ENCODE measurements at regions not wholly inside any gene's neighbourhood (a gene's known extent, or its start where the extent isn't known, plus 50 kb on each side); places are given as distances from the start of the nearest gene placed in this dataset.

- Histone ChIP-seq H3K27me3 (ENCODE audit: control insufficient read depth, insufficient read depth, low read length) (no peaks in the 10 kb centered on the region), H3K4me3 (ENCODE audit: low read depth, low read length) (no peak overlapping the region), H3K36me3 (ENCODE audit: control insufficient read depth, insufficient read depth, low read length) (no peaks in the 10 kb centered on the region), H3K4me1 (ENCODE audit: control insufficient read depth, insufficient read depth, low read length) (peaks cover 23% of the 10 kb centered on the region), H3K27ac (ENCODE audit: low read depth, low read length) (peak overlapping the region; percentile 69), H3K9me3 (ENCODE audit: control insufficient read depth, insufficient read depth, low read length) (no peaks in the 10 kb centered on the region), H3K9ac (ENCODE audit: low read depth, low read length) (no peak overlapping the region)
These were observed 63.5 kb downstream of the DNTTIP2 start for GRCh38 chr1:93815366-93816110.

DNA sequence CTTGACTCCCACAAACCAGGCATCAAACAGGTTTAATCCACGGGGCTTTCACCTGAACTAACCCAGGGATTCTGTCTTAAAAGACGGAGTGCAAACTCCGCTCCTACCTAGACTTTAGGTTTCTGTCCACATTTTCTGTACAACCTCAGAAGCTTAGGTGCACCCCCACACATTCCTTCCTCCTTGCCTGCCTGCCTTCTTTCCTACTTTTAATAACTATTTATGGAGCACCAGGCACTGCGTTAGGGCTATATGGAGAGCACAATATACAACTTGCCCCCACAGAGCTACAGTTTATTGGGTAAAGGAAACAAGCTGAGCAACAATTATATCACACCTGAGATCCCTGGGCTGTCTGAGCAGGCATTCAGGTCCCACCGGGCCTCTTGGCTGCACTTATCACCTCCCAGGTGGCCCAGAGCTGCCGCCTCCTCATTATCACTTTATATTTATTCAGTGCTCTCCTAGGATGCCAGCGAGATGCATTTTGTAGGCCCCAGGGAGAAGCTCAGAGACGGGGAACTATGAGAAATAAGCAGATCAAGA is 64.1 kb downstream of the DNTTIP2 start:
- H3K4me3 ChIP-seq (ENCODE audit: low read depth, low read length), result no peak overlapping the region
- peaks cover 16% of the 10 kb centered on the region for H3K4me1 ChIP-seq (ENCODE audit: control insufficient read depth, insufficient read depth, low read length)
- H3K9ac ChIP-seq (ENCODE audit: low read depth, low read length), result no peak overlapping the region
- H3K9me3 ChIP-seq (ENCODE audit: control insufficient read depth, insufficient read depth, low read length), result no peaks in the 10 kb centered on the region
- no peaks in the 10 kb centered on the region for H3K27me3 ChIP-seq (ENCODE audit: control insufficient read depth, insufficient read depth, low read length)
- no peaks in the 10 kb centered on the region for H3K36me3 ChIP-seq (ENCODE audit: control insufficient read depth, insufficient read depth, low read length)
- H3K27ac ChIP-seq (ENCODE audit: low read depth, low read length), result peak overlapping the region; percentile 69

- Histone ChIP-seq H3K9ac (ENCODE audit: low read depth, low read length) (no peak overlapping the region), H3K27ac (ENCODE audit: low read depth, low read length) (peak overlapping the region; percentile 69), H3K4me1 (ENCODE audit: control insufficient read depth, insufficient read depth, low read length) (peaks cover 14% of the 10 kb centered on the region)
These were observed 64.8 kb downstream of the DNTTIP2 start for GRCh38 chr1:93814059-93814794.

GRCh38 chr1:93813076-93813475 is 65.9 kb downstream of the DNTTIP2 start:
- Histone ChIP-seq H3K27ac (ENCODE audit: low read depth, low read length) (no peak overlapping the region), H3K4me3 (ENCODE audit: low read depth, low read length) (no peak overlapping the region), H3K9ac (ENCODE audit: low read depth, low read length) (no peak overlapping the region), H3K9me3 (ENCODE audit: control insufficient read depth, insufficient read depth, low read length) (0 out of 2 replicates have a peak, but pooled peaks cover 4% of the 10 kb centered on the region), H3K36me3 (ENCODE audit: control insufficient read depth, insufficient read depth, low read length) (no peaks in the 10 kb centered on the region), H3K4me1 (ENCODE audit: control insufficient read depth, insufficient read depth, low read length) (peaks cover 14% of the 10 kb centered on the region), H3K27me3 (ENCODE audit: control insufficient read depth, insufficient read depth, low read length) (no peaks in the 10 kb centered on the region)

More at GRCh38 chr1:93814059-93814794, 64.8 kb downstream of the DNTTIP2 start:
- no peaks in the 10 kb centered on the region for H3K9me3 ChIP-seq (ENCODE audit: control insufficient read depth, insufficient read depth, low read length)
- no peaks in the 10 kb centered on the region for H3K27me3 ChIP-seq (ENCODE audit: control insufficient read depth, insufficient read depth, low read length)
- H3K4me3 ChIP-seq (ENCODE audit: low read depth, low read length), result no peak overlapping the region
- no peaks in the 10 kb centered on the region for H3K36me3 ChIP-seq (ENCODE audit: control insufficient read depth, insufficient read depth, low read length)

- Histone ChIP-seq H3K36me3 (ENCODE audit: control insufficient read depth, insufficient read depth, low read length) (no peaks in the 10 kb centered on the region), H3K9me3 (ENCODE audit: control insufficient read depth, insufficient read depth, low read length) (0 out of 2 replicates have a peak, but pooled peaks cover 4% of the 10 kb centered on the region), H3K27ac (ENCODE audit: low read depth, low read length) (no peak overlapping the region), H3K4me3 (ENCODE audit: low read depth, low read length) (no peak overlapping the region), H3K27me3 (ENCODE audit: control insufficient read depth, insufficient read depth, low read length) (no peaks in the 10 kb centered on the region), H3K9ac (ENCODE audit: low read depth, low read length) (no peak overlapping the region), H3K4me1 (ENCODE audit: control insufficient read depth, insufficient read depth, low read length) (peaks cover 18% of the 10 kb centered on the region)
These were observed 67.5 kb downstream of the DNTTIP2 start for GRCh38 chr1:93811326-93812065.

GRCh38 chr1:93810316-93810715 is 68.7 kb downstream of the DNTTIP2 start:
- Histone ChIP-seq H3K9ac (ENCODE audit: low read depth, low read length) (no peak overlapping the region), H3K36me3 (ENCODE audit: control insufficient read depth, insufficient read depth, low read length) (no peaks in the 10 kb centered on the region), H3K9me3 (ENCODE audit: control insufficient read depth, insufficient read depth, low read length) (0 out of 2 replicates have a peak, but pooled peaks cover 4% of the 10 kb centered on the region), H3K27me3 (ENCODE audit: control insufficient read depth, insufficient read depth, low read length) (no peaks in the 10 kb centered on the region), H3K4me1 (ENCODE audit: control insufficient read depth, insufficient read depth, low read length) (peaks cover 12% of the 10 kb centered on the region), H3K27ac (ENCODE audit: low read depth, low read length) (no peak overlapping the region), H3K4me3 (ENCODE audit: low read depth, low read length) (no peak overlapping the region)

DNA sequence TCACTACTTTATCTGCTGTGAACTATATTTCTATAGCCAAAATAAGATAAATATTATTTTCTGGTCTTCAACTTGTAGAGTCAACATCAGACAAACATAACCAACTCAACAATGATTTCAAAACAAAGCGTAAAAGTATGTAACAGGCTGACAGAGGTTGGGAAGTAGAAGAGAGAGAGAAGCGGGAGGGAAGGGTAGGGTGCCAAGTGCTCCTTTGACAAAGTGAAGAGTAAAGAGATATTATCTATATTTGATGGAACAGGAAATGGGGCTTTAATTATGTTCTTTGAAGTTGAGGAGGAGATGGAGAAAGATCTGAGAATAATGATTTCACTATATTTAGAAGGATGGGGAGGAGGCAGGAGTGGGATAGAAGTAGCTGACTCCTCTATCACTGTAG is 70.1 kb downstream of the DNTTIP2 start:
- 0 out of 2 replicates have a peak, but pooled peaks cover 4% of the 10 kb centered on the region for H3K9me3 ChIP-seq (ENCODE audit: control insufficient read depth, insufficient read depth, low read length)
- no peaks in the 10 kb centered on the region for H3K36me3 ChIP-seq (ENCODE audit: control insufficient read depth, insufficient read depth, low read length)
- no peak overlapping the region for H3K9ac ChIP-seq (ENCODE audit: low read depth, low read length)
- H3K4me3 ChIP-seq (ENCODE audit: low read depth, low read length), result no peak overlapping the region
- peaks cover 4% of the 10 kb centered on the region; the same call in 1 of the 2 replicates for H3K4me1 ChIP-seq (ENCODE audit: control insufficient read depth, insufficient read depth, low read length)
- no peak overlapping the region for H3K27ac ChIP-seq (ENCODE audit: low read depth, low read length)
- H3K27me3 ChIP-seq (ENCODE audit: control insufficient read depth, insufficient read depth, low read length), result no peaks in the 10 kb centered on the region

DNA sequence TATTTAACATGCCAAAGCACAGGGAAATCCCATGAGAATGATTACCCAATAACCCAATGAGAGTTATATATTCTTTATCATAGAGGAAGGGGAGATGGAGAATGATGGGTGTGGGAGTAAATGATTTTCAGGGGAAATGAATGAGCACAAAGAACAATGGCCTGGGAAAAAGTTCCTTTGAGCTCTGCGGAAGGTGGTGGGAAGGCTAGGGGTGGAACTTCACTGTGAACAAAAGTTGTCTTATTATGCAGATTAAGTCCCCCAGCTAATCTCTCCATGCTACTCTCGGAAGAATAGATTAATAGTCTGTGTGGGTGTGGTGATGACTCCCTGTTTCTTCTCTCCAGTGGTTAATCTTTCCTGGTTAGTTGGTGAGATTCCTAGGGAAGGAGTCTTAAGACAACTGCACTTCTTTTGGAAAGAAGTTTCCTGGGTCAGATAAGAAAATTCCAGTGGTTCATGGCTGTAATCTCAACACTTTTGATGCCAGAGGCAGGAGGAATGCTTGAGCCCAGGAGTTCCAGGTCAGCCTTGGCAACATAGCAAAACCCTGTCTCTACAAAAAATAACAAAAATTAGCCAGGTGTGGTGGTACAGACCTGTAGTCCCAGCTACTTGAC is 71.6 kb downstream of the DNTTIP2 start:
- Histone ChIP-seq H3K9ac (ENCODE audit: low read depth, low read length) (no peak overlapping the region), H3K4me3 (ENCODE audit: low read depth, low read length) (no peak overlapping the region), H3K9me3 (ENCODE audit: control insufficient read depth, insufficient read depth, low read length) (0 out of 2 replicates have a peak, but pooled peaks cover 4% of the 10 kb centered on the region), H3K27ac (ENCODE audit: low read depth, low read length) (peak overlapping the region; percentile 87), H3K27me3 (ENCODE audit: control insufficient read depth, insufficient read depth, low read length) (no peaks in the 10 kb centered on the region), H3K36me3 (ENCODE audit: control insufficient read depth, insufficient read depth, low read length) (no peaks in the 10 kb centered on the region), H3K4me1 (ENCODE audit: control insufficient read depth, insufficient read depth, low read length) (peaks cover 4% of the 10 kb centered on the region; the same call in 1 of the 2 replicates)

DNA sequence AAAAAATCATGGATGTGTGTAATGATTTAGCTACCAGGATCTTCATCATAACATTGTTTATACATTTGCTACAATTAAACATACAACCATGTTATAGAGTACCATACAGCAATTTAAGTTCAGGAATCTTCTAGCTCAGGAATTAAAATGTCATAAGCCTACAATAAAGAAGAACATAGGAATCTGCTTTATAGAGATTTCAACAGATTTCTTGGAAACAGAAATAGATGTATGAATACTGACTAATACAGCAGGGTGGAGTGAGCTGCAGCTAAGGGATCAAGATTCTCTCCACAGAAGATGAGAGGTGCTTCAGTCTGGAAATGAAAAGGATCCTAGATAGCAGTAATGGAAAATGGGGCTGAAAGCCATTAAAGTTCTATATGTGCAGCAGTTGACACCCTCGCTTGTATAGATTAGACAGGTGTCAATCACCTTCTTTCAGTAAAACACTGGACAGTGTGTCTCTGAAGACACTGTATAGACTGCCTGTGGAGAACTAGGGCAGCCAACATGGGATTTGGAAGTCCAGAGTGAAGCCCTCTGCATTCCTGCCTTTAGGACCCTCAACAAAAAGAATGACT is 73.9 kb downstream of the DNTTIP2 start:
- Histone ChIP-seq H3K27me3 (ENCODE audit: control insufficient read depth, insufficient read depth, low read length) (no peaks in the 10 kb centered on the region), H3K4me1 (ENCODE audit: control insufficient read depth, insufficient read depth, low read length) (peaks cover 4% of the 10 kb centered on the region; the same call in 1 of the 2 replicates), H3K9me3 (ENCODE audit: control insufficient read depth, insufficient read depth, low read length) (0 out of 2 replicates have a peak, but pooled peaks cover 4% of the 10 kb centered on the region), H3K9ac (ENCODE audit: low read depth, low read length) (no peak overlapping the region), H3K27ac (ENCODE audit: low read depth, low read length) (no peak overlapping the region), H3K36me3 (ENCODE audit: control insufficient read depth, insufficient read depth, low read length) (no peaks in the 10 kb centered on the region), H3K4me3 (ENCODE audit: low read depth, low read length) (no peak overlapping the region)

DNA sequence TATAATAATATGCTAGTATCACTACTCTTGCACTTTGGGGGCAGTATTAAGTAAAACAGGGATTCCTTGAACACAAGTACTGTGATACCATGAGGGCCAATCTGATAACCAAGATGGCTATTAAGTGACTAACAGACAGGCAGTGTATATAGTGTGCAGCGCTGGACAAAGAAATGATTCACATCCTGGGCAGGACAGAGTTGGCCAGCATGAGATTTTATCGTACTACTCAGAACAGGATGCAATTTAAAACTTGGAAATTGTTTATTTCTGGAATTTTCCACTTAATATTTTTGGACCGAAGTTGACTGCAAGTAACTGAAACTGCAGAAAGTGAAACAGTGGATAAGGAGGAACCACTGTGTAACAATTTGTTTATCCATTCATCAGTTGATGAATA is 74.6 kb downstream of the DNTTIP2 start:
- H3K27me3 ChIP-seq (ENCODE audit: control insufficient read depth, insufficient read depth, low read length), result no peaks in the 10 kb centered on the region
- no peak overlapping the region for H3K9ac ChIP-seq (ENCODE audit: low read depth, low read length)
- no peak overlapping the region for H3K4me3 ChIP-seq (ENCODE audit: low read depth, low read length)
- H3K4me1 ChIP-seq (ENCODE audit: control insufficient read depth, insufficient read depth, low read length), result peaks cover 4% of the 10 kb centered on the region; the same call in 1 of the 2 replicates
- no peaks in the 10 kb centered on the region for H3K36me3 ChIP-seq (ENCODE audit: control insufficient read depth, insufficient read depth, low read length)
- H3K27ac ChIP-seq (ENCODE audit: low read depth, low read length), result no peak overlapping the region
- H3K9me3 ChIP-seq (ENCODE audit: control insufficient read depth, insufficient read depth, low read length), result 0 out of 2 replicates have a peak, but pooled peaks cover 4% of the 10 kb centered on the region
